ENCODE measurements at regions not wholly inside any gene's neighbourhood (a gene's known extent, or its start where the extent isn't known, plus 50 kb on each side); places are given as distances from the start of the nearest gene placed in this dataset.

GRCh38 chr10:36437367-36437766 is 688.0 kb upstream of the ANKRD30A start:
- TF ChIP-seq POLR2A (IDR thresholded peaks at IDR 0.05; ENCODE audit: low read depth, low read length) (no peak), TAF1 (IDR thresholded peaks at IDR 0.05; ENCODE audit: borderline replicate concordance, low read depth, low read length) (no peak)

Measured in GM12892 (cell line).